SK-N-SH (cell line): ENCODE measurements at regions not wholly inside any gene's neighbourhood (a gene's known extent, or its start where the extent isn't known, plus 50 kb on each side); places are given as distances from the start of the nearest gene placed in this dataset.

Source experiments
- CTCF ChIA-PET: fragments of 300-600, 350-600 bp; formaldehyde crosslinking; extraction: SDS; loops from one replicate; lab custom pipeline; 2021; lab: Yijun Ruan, JAX
- POLR2A ChIA-PET: fragments of 350-600 bp; sonication (Branson Sonifier 250); formaldehyde crosslinking; extraction: SDS; loops from one replicate; lab custom pipeline; 2020; ENCODE audit warnings: antibody characterized with exemption, inconsistent platforms; lab: Yijun Ruan, JAX
- DNase-seq: peaks from one replicate; pipeline ENCODE4 v3.0.0; 2012
- H2AFZ ChIP-seq: fragments of 200-600 bp; sonication (generic); 2 replicates; pipeline ENCODE4 v1.8.1; 2016; ENCODE audit warnings: antibody characterized with exemption, mild to moderate bottlenecking, low read depth
- H3F3A ChIP-seq: fragments of 200-600 bp; sonication (generic); replicated peaks from 2 replicates; pipeline ENCODE3; 2016; ENCODE audit warnings: antibody characterized with exemption, mild to moderate bottlenecking; ENCODE audit not compliant: insufficient read depth
- H3K27ac ChIP-seq, 2 experiments: fragments of 200-500 bp in 1 of 2; fragments of 200-600 bp in 1 of 2; sonication (Bioruptor generic) in 1 of 2; sonication (generic), shearing (Covaris generic) in 1 of 2; 2 replicates each; pipeline versions ENCODE4 v1.5.1 to v1.6.1; 2014 to 2016; ENCODE audit warnings: low read depth in 2 of 2, inconsistent platforms in 1 of 2, low read length in 1 of 2, mild to moderate bottlenecking in 1 of 2, mixed read lengths in 1 of 2
- H3K27me3 ChIP-seq: fragments of 200-600 bp; sonication (generic), shearing (Covaris generic); 2 replicates; pipeline ENCODE4 v1.6.1; 2016; ENCODE audit warnings: mixed run types; ENCODE audit not compliant: insufficient read depth
- H3K36me3 ChIP-seq, 2 experiments: fragments of 200-500 bp in 1 of 2; fragments of 200-600 bp in 1 of 2; sonication (Bioruptor generic) in 1 of 2; sonication (generic) in 1 of 2; replicated peaks in 1 of 2; 2 replicates each; pipeline versions ENCODE3 to v1.5.1; 2014 to 2016; ENCODE audit warnings: low read length in 1 of 2, mild to moderate bottlenecking in 1 of 2; ENCODE audit not compliant: insufficient read depth in 2 of 2, control insufficient read depth in 1 of 2
- H3K4me1 ChIP-seq, 2 experiments: fragments of 200-500 bp in 1 of 2; fragments of 200-600 bp in 1 of 2; sonication (Bioruptor generic) in 1 of 2; sonication (generic), shearing (Covaris generic) in 1 of 2; 2 replicates each; pipeline versions ENCODE4 v1.5.1 to v1.6.1; 2014 to 2016; ENCODE audit warnings: low read depth in 1 of 2, low read length in 1 of 2, mixed run types in 1 of 2; ENCODE audit not compliant: insufficient read depth in 2 of 2, control insufficient read depth in 1 of 2
- H3K4me2 ChIP-seq: fragments of 200-600 bp; sonication (generic), shearing (Covaris generic); 2 replicates; pipeline ENCODE4 v1.6.1; 2017; ENCODE audit warnings: mixed run types
- H3K4me3 ChIP-seq, 2 experiments: fragments of 200-500 bp in 1 of 2; fragments of 200-600 bp in 1 of 2; sonication (Bioruptor generic) in 1 of 2; sonication (generic), shearing (Covaris generic) in 1 of 2; 2 replicates each; pipeline versions ENCODE4 v1.5.1 to v1.8.1; 2014 to 2016; ENCODE audit warnings: low read depth in 2 of 2, inconsistent platforms in 1 of 2, low read length in 1 of 2, mild to moderate bottlenecking in 1 of 2, mixed read lengths in 1 of 2, moderate library complexity in 1 of 2
- H3K79me2 ChIP-seq: fragments of 200-600 bp; sonication (generic); 2 replicates; pipeline ENCODE4 v1.8.1; 2017; ENCODE audit warnings: mild to moderate bottlenecking; ENCODE audit not compliant: insufficient read depth
- H3K9ac ChIP-seq: fragments of 200-600 bp; sonication (generic); 2 replicates; pipeline ENCODE4 v1.6.1; 2017; ENCODE audit warnings: mixed run types
- H3K9me2 ChIP-seq: fragments of 200-600 bp; sonication (generic); 2 replicates; pipeline ENCODE4 v1.6.1; 2017; ENCODE audit warnings: mixed run types
- H3K9me3 ChIP-seq: fragments of 200-600 bp; sonication (generic); 2 replicates; pipeline ENCODE4 v1.6.1; 2017; ENCODE audit warnings: mixed run types, mild to moderate bottlenecking, moderate library complexity
- H4K20me1 ChIP-seq: fragments of 200-600 bp; sonication (generic); 2 replicates; pipeline ENCODE4 v1.6.1; 2017; ENCODE audit warnings: mild to moderate bottlenecking, mixed run types; ENCODE audit not compliant: insufficient read depth
- CHD2 ChIP-seq: fragments of 150-350 bp; IDR thresholded peaks from 2 replicates; pipeline ENCODE4 v1.6.1; 2018; ENCODE audit warnings: low read length; ENCODE audit not compliant: partially characterized antibody
- ELF1 ChIP-seq: IDR thresholded peaks from 2 replicates; pipeline ENCODE4 v1.4.0; 2012
- GABPA ChIP-seq: IDR thresholded peaks from 2 replicates; pipeline ENCODE4 v1.4.0; 2012; ENCODE audit warnings: low read depth, mild to moderate bottlenecking
- GATA2 ChIP-seq: sonication (generic); formaldehyde crosslinking; IDR thresholded peaks from 2 replicates; pipeline ENCODE4 v1.5.0; 2020; ENCODE audit warnings: mild to moderate bottlenecking, missing genetic modification reagents
- MXI1 ChIP-seq: IDR thresholded peaks from 2 replicates; pipeline ENCODE4 v1.6.1; 2012; ENCODE audit warnings: mild to moderate bottlenecking, low read depth, low read length, improper control_type of control experiment
- NRF1 ChIP-seq: IDR thresholded peaks from 2 replicates; pipeline ENCODE4 v1.6.1; 2012; ENCODE audit warnings: low read depth, mild to moderate bottlenecking, low read length
- POLR2AphosphoS5 ChIP-seq: IDR thresholded peaks from 2 replicates; pipeline ENCODE4 v1.6.1; 2012; ENCODE audit warnings: low read depth, low read length
- RCOR1 ChIP-seq: fragments of 150-350 bp; IDR thresholded peaks from 2 replicates; pipeline ENCODE4 v1.6.1; 2017; ENCODE audit warnings: antibody characterized with exemption, low read length
- SMC3 ChIP-seq: IDR thresholded peaks from 2 replicates; pipeline ENCODE4 v1.6.1; 2012; ENCODE audit warnings: low read depth, low read length, improper control_type of control experiment
- TAF1 ChIP-seq: IDR thresholded peaks from 2 replicates; pipeline ENCODE4 v1.6.1; 2012; ENCODE audit warnings: low read depth, mild to moderate bottlenecking, low read length, moderate library complexity, borderline replicate concordance
- TCF12 ChIP-seq: IDR thresholded peaks from 2 replicates; pipeline ENCODE4 v1.4.0; 2012
- TEAD4 ChIP-seq: IDR thresholded peaks from 2 replicates; pipeline ENCODE4 v1.4.0; 2012; ENCODE audit warnings: mild to moderate bottlenecking, borderline replicate concordance; ENCODE audit not compliant: insufficient read depth
- YY1 ChIP-seq: IDR thresholded peaks from 2 replicates; pipeline ENCODE4 v1.4.0; 2012; ENCODE audit warnings: low read depth, mild to moderate bottlenecking
- WGBS: methylation state at CpG from one replicate; pipeline ENCODE4 v1.1.6; 2017; ENCODE audit warnings: low lambda C conversion rate; 5-methylcytosine and 5-hydroxymethylcytosine counted together
- TF ChIP-seq, protein P1 (sequence below): IDR thresholded peaks from 2 replicates; pipeline ENCODE4 v1.4.0; 2012; ENCODE audit warnings: low read depth, borderline replicate concordance
- TF ChIP-seq, protein P2 (sequence below): fragments of 200-600 bp; sonication (generic); IDR thresholded peaks from 2 replicates; pipeline ENCODE4 v1.6.1; 2017; ENCODE audit warnings: antibody characterized with exemption, mild to moderate bottlenecking, moderate library complexity
- TF ChIP-seq, protein P3 (sequence below): IDR thresholded peaks from 2 replicates; pipeline ENCODE4 v1.6.1; 2012; ENCODE audit warnings: mild to moderate bottlenecking, low read depth, low read length, moderate library complexity
- TF ChIP-seq, protein P4 (sequence below): fragments of 150-350 bp; IDR thresholded peaks from 2 replicates; pipeline ENCODE4 v1.6.1; 2017; ENCODE audit warnings: antibody characterized with exemption, low read length, low read depth, borderline replicate concordance
- TF ChIP-seq, protein P5 (sequence below): IDR thresholded peaks from 2 replicates; pipeline ENCODE4 v1.4.0; 2012; ENCODE audit warnings: low read depth

DNA sequence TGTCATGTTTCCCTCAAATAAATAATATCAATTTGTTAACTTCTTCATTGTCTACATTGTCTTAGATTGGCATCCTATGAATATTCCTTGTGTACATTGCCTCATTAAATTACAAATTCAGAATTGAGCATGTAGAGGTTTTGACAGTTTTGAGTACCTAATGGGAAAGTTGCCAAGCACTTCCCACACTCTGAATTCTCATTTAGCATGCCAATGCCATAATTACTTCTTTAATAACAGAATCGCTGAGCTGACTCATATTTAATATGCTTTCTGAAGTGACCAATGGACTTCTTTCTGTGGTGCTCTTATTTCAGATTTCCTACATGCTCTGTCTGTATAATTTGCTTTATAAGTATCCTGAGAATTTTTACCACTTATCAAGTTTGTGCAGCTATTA lies 114.4 kb upstream of the NOL4 start:
- TF ChIP-seq NRF1 (no peak), TAF1 (no peak), TEAD4 (no peak), SMC3 (no peak), GABPA (no peak), RCOR1 (no peak), ELF1 (no peak), MXI1 (no peak), POLR2AphosphoS5 (no peak), TCF12 (no peak), GATA2 (CRISPR knock-in tag) (no peak), CHD2 (no peak), YY1 (no peak)
- TF ChIP-seq, protein P1, sequence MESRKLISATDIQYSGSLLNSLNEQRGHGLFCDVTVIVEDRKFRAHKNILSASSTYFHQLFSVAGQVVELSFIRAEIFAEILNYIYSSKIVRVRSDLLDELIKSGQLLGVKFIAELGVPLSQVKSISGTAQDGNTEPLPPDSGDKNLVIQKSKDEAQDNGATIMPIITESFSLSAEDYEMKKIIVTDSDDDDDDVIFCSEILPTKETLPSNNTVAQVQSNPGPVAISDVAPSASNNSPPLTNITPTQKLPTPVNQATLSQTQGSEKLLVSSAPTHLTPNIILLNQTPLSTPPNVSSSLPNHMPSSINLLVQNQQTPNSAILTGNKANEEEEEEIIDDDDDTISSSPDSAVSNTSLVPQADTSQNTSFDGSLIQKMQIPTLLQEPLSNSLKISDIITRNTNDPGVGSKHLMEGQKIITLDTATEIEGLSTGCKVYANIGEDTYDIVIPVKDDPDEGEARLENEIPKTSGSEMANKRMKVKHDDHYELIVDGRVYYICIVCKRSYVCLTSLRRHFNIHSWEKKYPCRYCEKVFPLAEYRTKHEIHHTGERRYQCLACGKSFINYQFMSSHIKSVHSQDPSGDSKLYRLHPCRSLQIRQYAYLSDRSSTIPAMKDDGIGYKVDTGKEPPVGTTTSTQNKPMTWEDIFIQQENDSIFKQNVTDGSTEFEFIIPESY, result no peak
- TF ChIP-seq, protein P2, sequence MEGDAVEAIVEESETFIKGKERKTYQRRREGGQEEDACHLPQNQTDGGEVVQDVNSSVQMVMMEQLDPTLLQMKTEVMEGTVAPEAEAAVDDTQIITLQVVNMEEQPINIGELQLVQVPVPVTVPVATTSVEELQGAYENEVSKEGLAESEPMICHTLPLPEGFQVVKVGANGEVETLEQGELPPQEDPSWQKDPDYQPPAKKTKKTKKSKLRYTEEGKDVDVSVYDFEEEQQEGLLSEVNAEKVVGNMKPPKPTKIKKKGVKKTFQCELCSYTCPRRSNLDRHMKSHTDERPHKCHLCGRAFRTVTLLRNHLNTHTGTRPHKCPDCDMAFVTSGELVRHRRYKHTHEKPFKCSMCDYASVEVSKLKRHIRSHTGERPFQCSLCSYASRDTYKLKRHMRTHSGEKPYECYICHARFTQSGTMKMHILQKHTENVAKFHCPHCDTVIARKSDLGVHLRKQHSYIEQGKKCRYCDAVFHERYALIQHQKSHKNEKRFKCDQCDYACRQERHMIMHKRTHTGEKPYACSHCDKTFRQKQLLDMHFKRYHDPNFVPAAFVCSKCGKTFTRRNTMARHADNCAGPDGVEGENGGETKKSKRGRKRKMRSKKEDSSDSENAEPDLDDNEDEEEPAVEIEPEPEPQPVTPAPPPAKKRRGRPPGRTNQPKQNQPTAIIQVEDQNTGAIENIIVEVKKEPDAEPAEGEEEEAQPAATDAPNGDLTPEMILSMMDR, result no peak
- TF ChIP-seq, protein P3, sequence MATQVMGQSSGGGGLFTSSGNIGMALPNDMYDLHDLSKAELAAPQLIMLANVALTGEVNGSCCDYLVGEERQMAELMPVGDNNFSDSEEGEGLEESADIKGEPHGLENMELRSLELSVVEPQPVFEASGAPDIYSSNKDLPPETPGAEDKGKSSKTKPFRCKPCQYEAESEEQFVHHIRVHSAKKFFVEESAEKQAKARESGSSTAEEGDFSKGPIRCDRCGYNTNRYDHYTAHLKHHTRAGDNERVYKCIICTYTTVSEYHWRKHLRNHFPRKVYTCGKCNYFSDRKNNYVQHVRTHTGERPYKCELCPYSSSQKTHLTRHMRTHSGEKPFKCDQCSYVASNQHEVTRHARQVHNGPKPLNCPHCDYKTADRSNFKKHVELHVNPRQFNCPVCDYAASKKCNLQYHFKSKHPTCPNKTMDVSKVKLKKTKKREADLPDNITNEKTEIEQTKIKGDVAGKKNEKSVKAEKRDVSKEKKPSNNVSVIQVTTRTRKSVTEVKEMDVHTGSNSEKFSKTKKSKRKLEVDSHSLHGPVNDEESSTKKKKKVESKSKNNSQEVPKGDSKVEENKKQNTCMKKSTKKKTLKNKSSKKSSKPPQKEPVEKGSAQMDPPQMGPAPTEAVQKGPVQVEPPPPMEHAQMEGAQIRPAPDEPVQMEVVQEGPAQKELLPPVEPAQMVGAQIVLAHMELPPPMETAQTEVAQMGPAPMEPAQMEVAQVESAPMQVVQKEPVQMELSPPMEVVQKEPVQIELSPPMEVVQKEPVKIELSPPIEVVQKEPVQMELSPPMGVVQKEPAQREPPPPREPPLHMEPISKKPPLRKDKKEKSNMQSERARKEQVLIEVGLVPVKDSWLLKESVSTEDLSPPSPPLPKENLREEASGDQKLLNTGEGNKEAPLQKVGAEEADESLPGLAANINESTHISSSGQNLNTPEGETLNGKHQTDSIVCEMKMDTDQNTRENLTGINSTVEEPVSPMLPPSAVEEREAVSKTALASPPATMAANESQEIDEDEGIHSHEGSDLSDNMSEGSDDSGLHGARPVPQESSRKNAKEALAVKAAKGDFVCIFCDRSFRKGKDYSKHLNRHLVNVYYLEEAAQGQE, result no peak
- TF ChIP-seq, protein P4, sequence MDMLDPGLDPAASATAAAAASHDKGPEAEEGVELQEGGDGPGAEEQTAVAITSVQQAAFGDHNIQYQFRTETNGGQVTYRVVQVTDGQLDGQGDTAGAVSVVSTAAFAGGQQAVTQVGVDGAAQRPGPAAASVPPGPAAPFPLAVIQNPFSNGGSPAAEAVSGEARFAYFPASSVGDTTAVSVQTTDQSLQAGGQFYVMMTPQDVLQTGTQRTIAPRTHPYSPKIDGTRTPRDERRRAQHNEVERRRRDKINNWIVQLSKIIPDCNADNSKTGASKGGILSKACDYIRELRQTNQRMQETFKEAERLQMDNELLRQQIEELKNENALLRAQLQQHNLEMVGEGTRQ, result no peak
- TF ChIP-seq, protein P5, sequence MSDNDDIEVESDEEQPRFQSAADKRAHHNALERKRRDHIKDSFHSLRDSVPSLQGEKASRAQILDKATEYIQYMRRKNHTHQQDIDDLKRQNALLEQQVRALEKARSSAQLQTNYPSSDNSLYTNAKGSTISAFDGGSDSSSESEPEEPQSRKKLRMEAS, result no peak
- Histone ChIP-seq H3K9me3 (no peaks in the 10 kb centered on the region), H3K4me3 (no peak overlapping the region), H3K27me3 (no peaks in the 10 kb centered on the region), H3K36me3 (no peaks in the 10 kb centered on the region), H3F3A (no peaks in the 10 kb centered on the region), H3K9ac (no peak overlapping the region), H3K4me1 (no peaks in the 10 kb centered on the region), H3K79me2 (no peaks in the 10 kb centered on the region), H3K9me2 (no peaks in the 10 kb centered on the region), H3K4me2 (no peak overlapping the region), H3K27ac (no peak overlapping the region), H4K20me1 (no peaks in the 10 kb centered on the region), H2AFZ (no peak overlapping the region)
- WGBS, result 14% methylated on average over 1 of the region's 1 CpG
- CTCF ChIA-PET, result interaction anchor here (1.0 to 1.8 kb wide), 3 partner anchors 12 to 16 kb away, joined by 3 to 6 read pairs (median 4); no protein-coding TSS in a partner anchor
- POLR2A ChIA-PET, result no interaction called here
- no peak for DNase-seq
